GM19324 (cell line): ENCODE measurements at regions not wholly inside any gene's neighbourhood (a gene's known extent, or its start where the extent isn't known, plus 50 kb on each side); places are given as distances from the start of the nearest gene placed in this dataset.
"Not testable (repeated sequence)": the region's sequence is repeated elsewhere in the genome, so short reads cannot be mapped to it uniquely, and the experiment has no call there.

ENCODE experiments used
- ATAC-seq: cut with Tn5 transposase; IDR thresholded peaks from one replicate; pipeline ENCODE4 v1.9.1; 2021; ENCODE audit warnings: mild to moderate bottlenecking, moderate library complexity; ENCODE audit not compliant: unreplicated experiment, low FRiP score

DNA sequence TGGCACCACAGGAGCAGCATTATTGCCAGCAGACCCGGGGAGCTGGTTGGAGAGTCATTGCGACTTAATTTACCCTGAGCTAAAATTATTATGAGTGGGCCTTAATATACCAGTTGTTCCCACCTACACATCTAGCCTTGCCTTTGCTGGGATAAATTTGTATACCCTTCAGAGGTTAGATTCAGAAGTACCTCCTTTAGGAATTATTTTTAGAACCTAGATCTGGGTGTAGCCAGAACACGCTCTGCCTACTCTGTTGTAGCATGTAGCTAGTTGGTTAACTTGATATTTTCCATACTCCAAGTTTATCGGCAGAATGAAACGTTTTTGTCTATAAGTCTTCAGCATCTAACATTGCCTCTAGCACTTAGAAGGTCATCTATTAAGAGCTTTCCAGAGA is 65.5 kb upstream of the SEC22B start:
- not testable (repeated sequence) for ATAC-seq

DNA sequence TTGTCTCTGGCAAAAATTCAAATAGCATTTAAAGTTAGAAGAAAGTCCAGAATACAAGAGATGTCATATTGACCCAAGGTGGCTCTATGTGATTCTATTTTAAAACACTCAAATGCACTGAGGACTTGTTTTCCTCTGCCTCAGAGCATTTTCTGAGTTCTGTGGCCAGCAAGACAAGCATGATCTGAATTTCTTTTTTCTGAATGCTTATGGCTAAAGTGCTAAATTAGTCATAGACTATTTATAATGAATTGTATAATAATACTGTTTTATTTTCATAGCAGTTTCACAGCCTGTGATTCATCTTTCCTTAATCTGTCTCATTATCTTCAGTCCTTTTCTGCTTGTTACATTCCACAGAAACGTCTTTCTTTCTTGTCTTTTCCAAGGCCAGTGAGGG is 63.9 kb upstream of the SEC22B start:
- not testable (repeated sequence) for ATAC-seq

DNA sequence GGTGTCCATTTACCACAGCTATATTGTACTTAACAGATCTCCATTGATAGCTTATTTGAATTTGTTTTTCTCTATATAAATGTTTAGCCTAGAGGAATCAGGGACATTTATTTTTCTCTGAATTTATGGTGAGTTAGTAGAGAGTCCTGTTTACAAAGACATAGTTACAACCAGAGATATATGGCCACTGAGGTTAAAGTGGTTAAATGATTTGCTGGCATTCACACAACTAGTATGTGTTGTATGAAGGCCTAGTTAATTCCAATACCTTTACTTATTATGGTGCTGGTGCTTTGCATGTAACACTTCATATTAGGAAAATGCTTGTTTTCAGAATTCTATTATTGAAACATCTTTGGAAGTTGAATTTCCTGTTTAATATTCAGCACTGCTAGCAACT is 63.0 kb upstream of the SEC22B start:
- ATAC-seq = not testable (repeated sequence)

DNA sequence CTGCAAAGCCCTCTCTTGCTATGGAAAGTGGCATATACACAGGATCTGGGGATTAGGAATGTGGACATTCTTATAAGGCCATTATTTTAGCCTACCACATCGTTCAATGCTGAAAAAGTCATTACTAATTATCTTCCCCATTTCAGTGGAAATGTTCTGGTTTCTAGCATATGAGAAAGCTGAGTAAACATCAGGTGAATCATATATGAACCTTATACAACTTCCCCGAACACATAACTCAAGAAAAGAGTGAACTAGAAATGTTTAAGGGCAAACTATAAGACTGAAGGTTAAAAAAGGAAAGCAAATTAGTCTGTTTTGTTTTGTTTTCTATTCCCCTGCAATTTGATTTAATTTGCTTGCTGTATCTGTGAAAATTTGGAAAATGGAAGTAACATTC is 62.5 kb upstream of the SEC22B start:
- not testable (repeated sequence) for ATAC-seq

DNA sequence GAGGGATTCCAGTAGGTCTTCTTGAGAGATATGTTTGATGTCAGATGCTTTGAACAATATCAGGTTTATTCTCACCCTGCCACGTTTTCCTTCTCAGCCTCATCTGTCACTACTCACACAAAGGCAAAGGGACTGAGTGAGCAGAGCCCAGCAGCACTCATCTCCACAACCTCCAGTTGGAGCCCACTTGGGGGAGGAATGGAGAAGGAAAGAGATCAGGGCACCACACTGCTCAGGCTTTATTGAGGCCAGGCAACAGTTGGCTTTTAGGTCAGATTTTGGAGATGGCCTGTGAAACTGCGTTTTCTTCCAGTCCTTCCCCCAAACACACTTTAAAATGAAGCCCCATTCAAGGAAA is 57.3 kb upstream of the SEC22B start:
- not testable (repeated sequence) for ATAC-seq

DNA sequence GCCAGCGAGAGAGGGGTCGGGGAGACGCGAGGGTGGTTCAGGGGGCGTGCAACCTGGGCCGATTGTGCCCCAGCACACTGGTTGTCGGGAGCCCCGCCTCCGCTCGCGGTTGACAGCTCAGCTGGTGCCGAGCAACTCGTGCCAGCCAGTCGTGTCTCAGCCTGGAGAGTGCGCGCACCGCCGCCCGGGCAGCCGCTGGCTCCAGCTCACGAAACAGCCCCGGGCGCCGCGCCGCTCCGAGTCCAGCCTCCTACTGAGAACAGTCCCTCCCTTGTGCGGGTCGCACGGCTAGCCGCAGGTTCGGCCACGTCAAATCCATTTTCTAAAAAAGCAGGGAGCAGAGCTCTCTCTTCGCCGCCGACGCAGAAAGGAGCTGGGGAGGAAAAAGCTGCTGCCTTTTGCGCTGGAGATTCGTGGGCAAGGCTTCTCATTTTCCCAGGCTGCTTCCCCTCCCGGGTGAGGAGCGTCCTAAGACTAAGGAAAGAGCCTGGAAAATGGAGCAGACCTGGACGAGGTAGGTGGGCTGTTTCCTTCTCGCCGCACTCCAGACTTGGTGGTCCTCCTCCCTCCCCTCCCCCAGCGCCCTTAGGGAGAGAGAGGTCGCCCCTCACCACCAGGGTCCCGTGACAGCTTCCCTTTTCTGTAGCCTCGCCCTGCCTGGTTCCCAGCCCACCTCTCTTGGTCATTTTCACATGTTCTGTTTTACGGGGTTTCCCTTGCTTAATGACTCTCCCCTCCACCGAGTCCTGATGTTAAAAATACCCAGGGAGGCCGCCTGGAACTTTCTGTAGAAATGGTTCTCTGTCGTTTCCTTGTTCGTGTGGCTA is 56.7 kb upstream of the SEC22B start:
- not testable (repeated sequence) for ATAC-seq

DNA sequence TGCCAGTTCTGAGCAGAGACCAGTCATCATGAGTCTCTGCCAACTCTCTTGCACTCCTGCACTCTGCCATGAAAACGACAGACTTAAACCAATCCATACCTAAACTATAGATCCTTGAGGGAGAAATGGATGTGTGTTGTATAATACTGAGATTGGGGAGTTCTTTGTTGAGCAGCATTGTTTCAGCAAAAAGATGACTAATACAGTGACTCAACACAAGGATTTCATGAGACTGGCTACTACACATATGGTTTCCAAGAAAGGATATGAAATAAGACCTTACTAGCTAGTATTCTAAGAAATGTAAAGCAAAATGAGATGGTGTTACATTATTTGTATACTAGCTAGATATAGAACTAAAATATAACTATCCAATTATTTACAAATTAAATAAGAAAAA is 53.5 kb upstream of the SEC22B start:
- ATAC-seq = not testable (repeated sequence)
